GM12874 (cell line): ENCODE measurements at regions not wholly inside any gene's neighbourhood (a gene's known extent, or its start where the extent isn't known, plus 50 kb on each side); places are given as distances from the start of the nearest gene placed in this dataset.

Experiments
- CTCF ChIP-seq: IDR thresholded peaks from 2 replicates; pipeline ENCODE4 v1.5.1; 2011; ENCODE audit warnings: low read depth, mild to moderate bottlenecking, control low read depth, low read length, moderate library complexity; ENCODE audit not compliant: insufficient read depth

- no peak for TF ChIP-seq CTCF
Observed at GRCh38 chr6:14468647-14469321, 351.2 kb downstream of the CD83 start.

- no peak for TF ChIP-seq CTCF
Observed at GRCh38 chr6:14470101-14470500, 352.5 kb downstream of the CD83 start.

DNA sequence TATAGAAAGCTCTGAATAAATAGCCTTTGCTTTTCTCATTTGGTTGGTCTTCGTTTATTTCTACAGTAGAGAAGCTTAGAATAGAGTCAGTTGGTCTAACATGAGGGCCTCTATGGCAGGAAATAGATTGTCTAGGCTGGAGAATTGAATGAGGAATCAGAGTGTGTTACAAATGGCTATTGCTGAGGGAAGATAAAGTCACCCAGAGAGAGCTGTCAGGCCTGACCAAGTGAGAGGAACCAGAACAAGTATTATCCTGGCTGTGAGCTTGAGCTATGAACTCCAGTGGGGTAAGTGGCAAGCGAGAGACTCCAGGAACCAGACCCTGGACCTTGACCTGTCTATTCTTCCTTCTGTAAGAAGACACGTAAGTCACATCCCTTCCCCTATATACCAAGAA, 353.1 kb downstream of the CD83 start:
- TF ChIP-seq CTCF = no peak

- no peak for TF ChIP-seq CTCF
Observed at GRCh38 chr6:14472255-14472985, 354.8 kb downstream of the CD83 start.

DNA sequence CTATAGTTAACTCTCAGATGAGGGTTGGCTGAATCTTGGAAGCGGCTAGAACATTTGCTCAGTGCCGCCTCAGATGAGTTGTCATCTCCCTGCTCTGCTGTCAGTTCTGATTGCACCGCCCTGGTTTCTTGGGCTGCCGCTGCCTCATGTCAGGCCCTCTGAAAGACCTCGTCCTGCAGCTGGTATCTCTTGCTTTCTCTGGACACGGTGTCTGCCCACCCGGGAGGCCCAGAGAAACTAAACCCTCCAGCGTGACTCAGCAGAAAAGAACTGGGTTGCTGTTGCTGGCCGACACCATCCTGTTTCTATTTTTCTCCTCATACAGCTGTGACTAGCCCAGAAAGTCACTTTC, 355.4 kb downstream of the CD83 start:
- TF ChIP-seq CTCF = no peak

- TF ChIP-seq CTCF = no peak
Observed at GRCh38 chr6:14474816-14475215, 357.2 kb downstream of the CD83 start.

DNA sequence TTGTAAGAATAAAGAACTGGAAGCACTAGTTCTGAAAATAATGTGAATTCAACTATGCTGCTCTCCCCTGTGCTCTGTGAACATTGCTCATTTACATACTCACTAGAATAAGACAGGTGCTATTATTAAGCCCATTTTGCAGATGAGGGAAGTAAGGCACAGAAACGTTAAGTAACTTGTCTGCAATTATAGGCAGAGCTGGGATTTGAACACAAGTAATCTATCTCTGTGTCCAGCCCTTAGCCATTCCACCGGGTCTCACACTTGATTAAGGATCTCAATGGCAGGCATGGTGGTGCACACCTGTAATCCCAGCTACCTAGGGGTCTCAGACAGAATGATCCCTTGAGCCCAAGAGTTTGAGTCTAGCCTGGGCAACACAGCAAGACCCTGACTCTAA, 357.7 kb downstream of the CD83 start:
- TF ChIP-seq CTCF = no peak
